ENCODE measurements at regions not wholly inside any gene's neighbourhood (a gene's known extent, or its start where the extent isn't known, plus 50 kb on each side); places are given as distances from the start of the nearest gene placed in this dataset.
"Not testable (repeated sequence)": the region's sequence is repeated elsewhere in the genome, so short reads cannot be mapped to it uniquely, and the experiment has no call there.

DNA sequence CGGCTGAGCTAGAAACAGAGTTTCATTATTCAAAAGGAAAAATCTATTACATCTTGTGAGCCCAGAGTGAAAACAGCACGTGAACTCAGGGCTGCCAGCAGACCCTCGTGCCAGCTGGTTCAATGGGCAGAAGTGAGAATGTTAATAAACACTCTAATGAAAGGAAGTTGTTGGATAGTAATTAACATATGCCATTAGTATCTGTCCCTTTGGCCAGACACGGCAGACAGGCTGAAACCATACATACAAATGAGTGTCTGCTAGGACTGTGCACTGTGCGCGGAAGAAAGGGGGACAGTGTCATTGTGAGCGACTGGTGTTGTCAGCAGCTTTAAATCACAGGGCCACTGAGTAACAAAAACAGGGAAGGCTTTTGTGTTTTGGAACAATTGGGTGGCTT lies 121.9 kb upstream of the TSC22D1 start:
- no peak for DNase-seq

DNA sequence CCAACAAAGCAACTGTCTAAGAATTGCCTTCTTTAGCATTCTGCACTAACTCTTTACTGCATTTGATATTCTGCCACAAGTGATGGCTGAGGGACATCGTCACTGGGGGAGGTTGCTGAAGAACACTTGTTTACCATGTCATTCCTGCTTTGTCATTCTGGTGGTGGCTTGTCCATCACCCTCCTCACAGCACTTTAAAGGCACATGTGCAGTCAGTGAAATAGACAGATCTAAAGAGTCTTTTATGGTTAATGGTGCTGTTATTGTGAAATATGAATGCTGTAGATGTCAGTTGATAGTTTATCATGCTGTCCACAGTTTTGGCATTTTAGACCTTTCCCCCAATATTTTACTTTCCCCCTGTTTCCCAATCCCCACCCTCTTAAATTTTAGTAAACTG lies 120.9 kb upstream of the TSC22D1 start:
- no peak for DNase-seq

DNA sequence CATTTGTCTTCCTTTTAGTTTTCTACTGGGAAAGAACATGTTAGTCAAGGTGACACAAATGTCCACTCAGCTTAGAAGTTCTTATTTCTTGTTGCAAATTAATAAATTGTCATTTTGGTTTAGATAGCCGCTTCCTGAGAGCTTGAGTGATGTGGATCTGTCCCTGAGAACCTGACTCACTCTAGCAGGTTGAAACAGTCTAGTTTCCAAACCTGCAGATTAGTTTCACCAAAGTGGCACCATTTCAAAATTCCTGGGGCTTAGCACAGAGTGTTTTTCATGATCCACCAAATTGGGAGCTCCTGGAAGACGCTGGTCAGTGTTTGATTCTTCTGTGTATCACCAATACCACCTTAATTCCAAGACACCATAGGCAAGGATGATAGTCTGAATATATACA lies 119.4 kb upstream of the TSC22D1 start:
- DNase-seq: no peak

DNA sequence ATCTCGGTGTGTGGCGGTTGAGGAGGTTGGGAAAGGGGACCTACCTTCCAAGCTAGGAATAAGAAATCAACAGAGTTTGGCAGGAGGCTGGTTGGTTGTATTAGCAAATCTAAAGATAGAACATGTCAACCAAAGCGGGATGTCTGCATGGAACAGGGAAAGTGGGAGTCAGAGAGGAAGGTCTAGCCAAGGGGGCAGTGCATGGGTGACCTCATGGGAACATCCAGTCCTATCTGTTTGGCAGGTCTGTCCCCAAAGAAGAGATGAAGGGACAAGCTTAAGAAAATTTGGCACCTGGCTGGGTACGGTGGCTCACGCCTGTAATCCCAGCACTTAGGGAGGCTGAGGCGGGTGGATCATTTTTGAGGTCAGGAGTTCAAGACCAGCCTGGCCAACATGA lies 118.7 kb upstream of the TSC22D1 start:
- no peak for DNase-seq

DNA sequence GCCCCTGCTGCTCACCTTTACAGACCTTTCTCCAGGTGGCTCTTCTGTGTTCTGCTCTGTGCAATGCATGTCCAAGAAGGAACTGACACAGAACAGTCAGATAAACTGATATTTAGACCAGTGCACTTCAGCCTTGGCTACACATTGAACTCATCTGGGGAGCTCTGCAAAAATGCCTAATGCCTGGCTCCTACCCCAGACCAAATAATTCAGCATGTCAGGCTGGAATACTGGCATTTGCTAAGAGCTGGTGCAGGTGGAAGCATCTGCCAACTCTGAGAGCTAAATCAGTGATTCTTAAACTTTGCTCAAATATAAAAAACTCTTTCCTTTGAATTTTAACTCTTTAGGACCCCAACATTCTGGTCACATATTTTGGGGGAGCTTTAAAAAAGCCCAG lies 118.2 kb upstream of the TSC22D1 start:
- no peak for DNase-seq

DNA sequence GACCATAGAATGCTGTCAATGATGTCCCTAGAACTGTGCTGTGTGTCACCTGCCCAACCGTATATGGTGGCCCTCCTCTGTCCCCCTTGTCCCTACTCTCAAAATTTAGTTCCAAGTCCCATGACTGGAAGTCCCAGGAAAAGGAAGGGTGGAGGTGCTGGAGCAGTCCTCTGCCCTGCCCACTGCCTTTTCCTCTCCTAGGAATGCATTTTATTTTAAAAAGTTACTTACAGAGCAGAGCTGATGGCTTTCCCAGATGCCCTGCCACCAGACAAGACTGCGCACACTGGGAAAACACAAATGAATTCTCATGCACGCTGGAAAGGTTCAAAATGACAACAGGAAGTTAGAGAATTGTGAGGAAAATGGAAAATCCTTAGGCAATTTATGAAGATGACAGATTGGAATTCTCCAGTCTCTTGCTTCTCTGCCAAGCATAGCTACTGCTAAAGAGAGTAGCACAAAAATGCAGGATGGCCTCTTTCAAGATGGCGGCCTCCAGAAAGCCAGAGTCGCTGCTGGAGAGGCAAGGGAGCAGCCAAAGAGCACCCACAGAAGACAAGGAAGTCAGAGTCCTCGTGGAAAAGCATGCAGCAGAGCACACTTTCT lies 117.1 kb upstream of the TSC22D1 start:
- no peak for DNase-seq

DNA sequence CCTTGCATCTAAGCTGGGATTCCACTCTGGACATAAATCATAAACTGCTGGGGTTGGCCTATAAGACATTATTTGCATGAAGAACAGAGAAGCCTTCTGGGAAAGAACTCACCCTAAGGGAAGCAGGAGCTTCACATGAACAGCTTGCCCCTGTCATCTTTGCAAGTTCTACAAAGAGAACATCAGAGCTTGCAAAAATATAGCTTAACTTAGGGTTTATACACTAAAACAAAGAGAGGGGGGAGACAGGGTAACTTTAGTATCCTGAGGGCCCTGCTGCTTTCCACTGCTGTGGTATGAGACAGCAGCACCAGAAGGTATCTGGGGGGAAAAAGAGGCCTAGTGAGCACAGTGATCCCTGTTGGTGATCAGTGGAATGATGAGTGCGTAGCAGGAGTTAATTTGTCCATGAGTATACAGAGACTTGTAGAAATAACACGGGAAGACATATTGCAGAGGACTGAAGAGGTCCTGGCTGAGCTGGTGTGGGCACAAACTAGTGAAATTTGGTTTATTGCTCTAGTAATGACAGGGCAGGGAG lies 116.1 kb upstream of the TSC22D1 start:
- DNase-seq: no peak

DNA sequence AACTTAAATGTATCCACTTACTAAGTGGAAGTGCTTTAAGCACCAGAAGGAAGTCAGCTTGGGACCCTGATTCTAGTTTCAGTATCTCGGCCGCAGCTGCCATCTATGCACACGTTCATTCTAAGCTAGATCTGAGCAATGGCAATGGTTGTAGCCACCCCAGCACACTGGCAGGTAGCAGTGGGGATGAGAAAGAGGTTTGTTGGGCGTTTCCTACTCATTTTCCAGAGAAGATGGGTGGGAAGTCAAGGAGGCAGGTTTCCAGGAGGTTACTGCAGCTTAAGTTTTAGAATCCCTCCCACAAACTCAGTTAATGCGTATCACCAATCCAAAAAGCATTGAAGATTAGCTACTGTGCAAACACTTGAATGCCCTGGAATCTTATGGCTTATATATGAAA lies 114.2 kb upstream of the TSC22D1 start:
- no peak for DNase-seq

DNA sequence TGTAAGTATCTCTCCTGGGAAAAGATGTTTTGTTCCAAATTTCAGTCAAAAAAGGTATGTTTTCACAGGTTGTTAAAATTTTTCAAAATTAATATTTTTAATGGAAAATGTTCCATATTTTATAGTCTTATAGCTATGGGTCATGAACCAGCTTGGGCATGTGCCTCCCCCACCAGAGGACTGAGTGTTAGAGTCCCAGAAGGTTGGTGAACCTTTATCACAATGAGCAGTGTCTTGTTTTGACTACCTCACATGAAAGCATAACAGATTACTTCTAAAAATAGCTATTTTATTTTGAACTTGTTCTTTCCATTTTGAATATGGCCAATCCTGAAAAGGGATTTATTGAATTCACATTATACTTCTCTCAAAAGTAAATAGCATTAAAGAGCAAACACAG lies 112.5 kb upstream of the TSC22D1 start:
- DNase-seq: no peak

DNA sequence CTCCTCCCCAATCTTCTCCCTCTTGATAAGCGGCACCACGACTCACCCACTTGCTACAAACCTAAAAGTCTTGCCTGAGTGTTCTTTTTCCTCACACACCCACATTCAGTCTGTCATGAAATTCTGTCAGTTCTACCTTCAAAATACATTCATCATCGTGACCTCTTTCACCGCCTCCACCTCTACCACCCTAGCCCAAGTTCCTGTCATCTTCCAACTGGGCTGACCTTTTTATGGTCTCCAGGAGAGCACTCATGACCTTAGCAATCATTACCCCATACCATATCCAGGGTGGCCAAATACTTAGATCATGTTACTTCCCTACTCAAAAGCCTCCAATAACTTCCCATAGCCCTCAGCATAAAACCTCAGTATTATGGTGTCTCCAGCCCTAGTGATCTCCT lies 110.4 kb upstream of the TSC22D1 start:
- no peak for DNase-seq

DNA sequence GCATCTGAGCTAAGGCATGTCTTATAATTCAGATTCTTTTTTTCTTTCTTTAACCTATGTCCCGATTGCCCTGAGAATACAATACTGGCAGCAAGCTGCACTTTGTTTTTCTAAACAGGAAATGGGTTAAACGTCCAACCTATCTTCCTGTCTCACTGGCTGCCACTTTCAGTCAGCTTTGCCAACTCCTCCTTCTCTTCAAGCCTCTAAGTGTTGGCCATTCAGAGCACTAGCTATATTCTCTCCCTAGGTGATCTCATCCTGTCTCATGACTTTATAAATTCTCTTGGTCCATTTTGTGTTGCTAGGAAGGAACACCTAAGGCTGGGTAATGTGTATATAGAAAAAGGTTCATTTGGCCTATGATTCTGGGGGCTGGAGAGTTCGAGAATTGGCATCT lies 109.5 kb upstream of the TSC22D1 start:
- DNase-seq: no peak

DNA sequence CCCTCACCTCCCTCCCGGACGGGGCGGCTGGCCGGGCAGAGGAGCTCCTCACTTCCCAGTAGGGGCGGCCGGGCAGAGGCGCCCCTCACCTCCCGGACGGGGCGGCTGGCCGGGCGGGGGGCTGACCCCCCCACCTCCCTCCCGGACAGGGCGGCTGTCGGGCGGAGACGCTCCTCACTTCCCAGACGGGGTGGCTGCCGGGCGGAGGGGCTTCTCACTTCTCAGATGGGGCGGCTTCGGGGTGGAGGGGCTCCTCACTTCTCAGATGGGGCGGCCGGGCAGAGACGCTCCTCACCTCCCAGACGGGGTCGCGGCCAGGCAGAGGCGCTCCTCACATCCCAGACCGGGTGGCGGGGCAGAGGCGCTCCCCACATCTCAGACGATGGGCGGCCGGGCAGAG lies 106.3 kb upstream of the TSC22D1 start:
- not testable (repeated sequence) for DNase-seq

DNA sequence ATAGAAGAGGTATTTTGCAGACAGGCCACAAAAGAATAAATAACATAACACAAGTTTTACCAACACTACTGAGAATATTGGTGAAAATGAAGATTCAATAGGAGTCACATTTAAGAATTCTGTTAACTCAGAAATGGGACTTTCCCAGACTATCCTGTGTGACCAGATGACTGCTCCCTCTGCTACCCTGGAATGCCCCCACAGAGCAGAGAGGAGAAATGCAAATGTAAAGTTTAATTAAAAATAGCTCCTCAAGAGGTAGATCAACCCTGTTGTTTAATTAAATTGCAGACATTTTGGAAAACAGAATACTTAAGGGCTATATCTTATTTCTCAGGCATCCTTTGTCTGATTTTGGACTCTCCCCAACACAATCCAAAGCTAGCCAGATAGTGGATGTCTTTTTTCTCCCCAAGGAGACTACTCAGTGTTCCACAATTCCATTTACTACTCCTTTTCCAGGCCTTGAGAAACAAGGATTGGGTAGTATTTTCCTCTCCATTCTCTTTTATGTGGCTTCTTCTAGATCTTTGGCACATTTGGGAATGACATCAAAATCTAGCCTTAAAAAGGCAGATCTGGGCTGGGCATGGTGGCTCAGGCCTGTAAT lies 104.7 kb upstream of the TSC22D1 start:
- no peak for DNase-seq

DNA sequence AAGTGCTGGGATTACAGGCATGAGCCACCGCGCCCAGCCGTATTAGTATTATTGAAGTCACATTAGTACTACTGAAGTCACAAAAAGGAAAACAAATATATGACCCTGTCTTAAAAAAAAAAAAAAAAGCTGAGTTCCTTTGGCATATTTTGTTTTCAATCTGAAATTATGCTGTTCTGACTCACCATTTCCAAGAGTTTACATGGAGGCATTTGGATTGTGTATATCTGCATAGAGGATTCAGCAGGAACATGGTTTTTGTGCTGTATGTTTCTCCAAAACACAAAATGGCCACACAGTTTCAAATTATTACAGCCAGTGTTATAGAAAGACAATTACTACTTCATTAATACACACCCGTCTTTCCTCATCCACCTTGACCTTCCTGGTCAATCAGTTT lies 103.5 kb upstream of the TSC22D1 start:
- DNase-seq: no peak

DNA sequence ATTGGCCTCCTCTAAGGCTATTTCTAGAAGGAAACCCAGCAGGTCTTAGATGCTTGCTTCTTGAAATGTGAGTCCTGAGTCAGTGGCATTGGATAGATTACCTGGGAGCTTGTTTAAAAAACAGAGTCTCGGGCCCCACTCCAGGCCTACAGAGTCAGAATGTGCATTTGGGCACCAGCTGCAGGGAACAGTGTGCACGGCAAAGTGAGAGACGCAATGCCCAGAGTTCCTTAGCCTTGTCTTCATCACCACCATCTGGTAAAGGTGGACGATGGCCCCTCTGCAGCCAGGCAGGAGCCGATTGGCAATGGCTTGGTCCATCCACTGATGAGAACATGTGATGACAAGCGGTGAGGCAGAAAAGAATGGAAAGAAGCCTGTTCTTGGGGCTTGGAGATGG lies 102.1 kb upstream of the TSC22D1 start:
- no peak for DNase-seq

DNA sequence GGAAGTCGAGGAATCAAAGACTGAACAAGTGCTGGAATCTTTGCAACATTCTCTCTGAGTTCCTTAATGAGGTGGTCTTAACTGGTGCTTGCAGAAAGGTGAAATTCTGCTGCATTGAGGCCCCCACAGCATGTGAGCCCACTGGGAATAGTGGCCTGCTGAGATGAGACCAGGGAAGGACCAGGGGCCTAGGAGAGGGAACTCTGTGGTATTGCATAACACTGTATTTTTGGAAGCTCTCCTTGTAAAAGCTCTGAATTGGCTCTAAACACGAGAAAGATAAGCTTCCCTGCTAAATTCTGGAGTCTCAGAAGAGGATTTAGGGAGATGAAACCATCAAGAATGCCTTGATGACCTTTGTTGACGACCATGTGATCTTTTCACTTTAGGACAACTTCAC lies 100.4 kb upstream of the TSC22D1 start:
- DNase-seq: no peak

DNA sequence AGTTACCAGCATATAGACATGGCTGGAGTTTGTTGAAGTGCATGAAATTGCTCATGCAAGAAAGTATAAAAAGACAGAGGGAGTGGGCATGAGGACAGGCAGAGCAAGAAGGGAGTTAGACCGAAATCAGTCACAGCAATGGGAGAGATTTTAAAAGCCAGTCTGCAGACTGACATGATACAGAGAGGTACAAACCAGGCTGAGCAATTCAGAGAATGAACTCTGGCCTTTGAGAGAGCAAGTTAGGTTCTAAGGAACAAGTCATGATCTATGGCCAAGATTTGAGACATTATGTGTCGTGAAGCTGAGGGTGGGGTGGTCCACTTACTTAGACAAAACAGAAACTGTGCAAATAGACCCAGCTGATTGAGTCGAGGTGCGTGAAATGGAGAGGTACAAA lies 93.4 kb upstream of the TSC22D1 start:
- no peak for DNase-seq

DNA sequence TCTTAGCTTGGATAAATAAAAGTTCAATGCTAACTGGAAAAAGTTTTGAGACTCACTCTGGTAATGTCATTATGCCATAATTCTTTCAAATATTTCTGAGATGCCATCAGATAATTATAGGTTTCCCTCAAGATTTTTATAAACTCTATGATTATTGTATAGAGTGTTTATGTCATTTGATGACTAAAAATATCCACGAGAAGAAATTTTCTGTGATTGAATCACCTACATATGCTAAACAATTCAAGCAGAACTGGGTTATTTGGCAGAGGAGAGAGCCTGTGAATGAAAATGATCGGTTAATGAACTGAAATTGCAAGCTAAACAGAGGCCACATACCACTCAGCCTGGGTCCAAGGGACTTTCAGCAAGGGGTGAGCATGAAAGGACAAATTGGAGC lies 92.6 kb upstream of the TSC22D1 start:
- no peak for DNase-seq

DNA sequence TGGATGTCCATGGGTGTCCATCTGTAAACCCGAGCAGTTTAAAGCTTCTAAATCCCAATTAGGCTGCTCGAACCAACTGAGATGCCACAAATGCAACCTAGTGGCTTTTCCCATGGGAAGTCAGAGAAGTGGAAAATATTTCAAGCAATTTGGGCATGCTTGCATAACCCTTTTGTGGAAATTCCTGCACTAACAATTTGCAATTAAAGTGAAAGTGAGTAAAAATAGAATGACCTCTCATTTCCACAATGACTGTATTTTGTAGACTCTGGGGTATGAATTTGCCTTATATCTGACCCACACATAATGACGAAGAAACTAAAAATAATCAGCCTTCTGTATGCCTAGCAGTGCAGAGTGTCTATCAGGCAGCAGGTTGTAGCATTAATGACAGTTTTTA lies 91.8 kb upstream of the TSC22D1 start:
- DNase-seq: no peak

DNA sequence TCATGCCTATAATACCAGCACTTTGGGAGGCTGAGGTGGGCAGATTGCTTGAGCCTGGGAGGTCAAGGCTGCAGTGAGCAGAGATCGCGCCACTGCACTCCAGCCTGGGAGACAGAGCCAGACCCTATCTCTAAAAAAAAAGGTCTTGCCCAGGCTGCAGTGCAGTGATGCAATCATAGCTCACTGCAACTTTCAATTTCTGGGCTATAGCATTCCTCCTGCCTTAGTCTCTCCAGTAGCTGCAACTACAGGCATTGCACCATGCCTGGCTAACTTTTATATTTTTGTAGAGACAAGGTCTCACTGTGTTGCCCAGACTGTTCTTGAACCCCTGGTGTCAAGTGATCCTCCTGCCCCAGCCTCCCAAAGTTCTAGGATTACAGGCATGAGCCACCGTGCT lies 90.4 kb upstream of the TSC22D1 start:
- DNase-seq: not testable (repeated sequence)

DNA sequence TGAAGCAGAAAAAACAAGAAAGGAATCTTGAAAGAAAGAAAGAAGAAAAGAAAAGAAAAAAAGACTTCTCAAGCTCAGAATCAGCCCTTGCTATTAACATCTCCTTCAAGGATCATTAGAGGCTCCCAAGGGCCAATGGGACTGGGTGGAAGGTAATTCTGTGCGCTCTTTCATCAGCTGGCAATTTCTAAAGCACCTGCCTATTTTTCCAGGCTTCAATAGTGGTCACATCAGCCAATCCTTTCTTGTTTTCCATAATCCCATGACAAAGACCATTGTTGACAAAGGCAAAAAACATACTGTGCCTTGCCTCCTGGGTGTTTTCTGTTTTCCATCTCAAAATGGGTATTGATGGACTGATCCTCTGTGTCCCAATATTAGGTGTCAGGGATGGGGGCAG lies 88.2 kb upstream of the TSC22D1 start:
- DNase-seq: no peak

DNA sequence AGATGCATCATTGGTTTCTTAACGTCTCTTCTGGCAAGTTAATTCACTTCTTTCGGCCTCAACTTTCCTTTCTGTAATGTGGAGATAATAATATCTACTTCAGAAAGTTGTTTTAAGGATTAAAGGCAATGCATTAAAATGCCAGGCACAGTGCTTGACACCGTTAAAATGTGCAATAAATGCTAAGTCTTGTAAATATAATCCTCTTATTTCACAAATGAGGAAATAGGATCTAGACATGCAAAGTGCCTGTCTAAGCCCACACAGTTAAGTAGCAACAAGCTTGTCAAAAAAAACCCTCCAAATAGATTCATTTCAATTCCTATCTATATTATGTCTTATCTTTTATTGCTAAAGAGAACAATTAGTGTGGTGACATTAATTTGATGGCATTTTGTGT lies 86.4 kb upstream of the TSC22D1 start:
- no peak for DNase-seq

DNA sequence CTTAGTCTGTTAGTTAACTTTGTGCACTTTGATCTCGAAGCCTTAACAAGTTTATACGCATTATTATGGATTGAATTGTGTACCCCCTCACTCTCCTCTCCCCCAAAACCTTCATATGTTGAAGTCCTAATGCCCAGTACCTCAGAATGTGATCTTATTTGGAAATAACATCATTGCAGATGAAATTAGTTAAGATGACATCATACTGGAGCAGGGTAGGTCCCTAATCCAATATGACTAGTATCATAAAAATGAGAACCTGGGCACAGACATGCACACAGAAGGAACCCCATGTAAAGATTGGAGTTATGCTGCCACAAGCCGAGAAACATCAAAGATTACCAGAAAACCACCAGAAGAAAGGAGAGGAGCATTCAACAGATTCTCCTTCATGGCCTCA lies 85.8 kb upstream of the TSC22D1 start:
- DNase-seq: no peak

DNA sequence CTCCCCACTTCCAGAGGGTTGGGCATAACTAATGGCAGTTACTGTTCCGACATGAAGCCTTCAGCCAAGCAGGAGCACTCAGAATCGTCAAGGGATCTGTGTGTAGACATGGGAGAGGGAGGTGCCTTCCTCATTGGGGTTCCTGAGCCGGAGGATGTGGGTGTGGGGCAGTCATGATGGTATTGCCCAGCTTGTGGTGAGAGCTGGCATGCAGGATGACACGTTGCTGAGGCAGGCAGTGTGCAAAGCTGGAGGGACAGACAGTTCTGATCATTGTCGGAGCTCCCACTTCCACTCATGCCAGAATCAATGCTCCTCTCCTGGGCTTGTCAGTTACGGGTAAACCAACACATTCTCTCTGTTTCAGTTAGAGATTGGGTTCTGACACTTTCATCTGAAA lies 83.9 kb upstream of the TSC22D1 start:
- DNase-seq: no peak

DNA sequence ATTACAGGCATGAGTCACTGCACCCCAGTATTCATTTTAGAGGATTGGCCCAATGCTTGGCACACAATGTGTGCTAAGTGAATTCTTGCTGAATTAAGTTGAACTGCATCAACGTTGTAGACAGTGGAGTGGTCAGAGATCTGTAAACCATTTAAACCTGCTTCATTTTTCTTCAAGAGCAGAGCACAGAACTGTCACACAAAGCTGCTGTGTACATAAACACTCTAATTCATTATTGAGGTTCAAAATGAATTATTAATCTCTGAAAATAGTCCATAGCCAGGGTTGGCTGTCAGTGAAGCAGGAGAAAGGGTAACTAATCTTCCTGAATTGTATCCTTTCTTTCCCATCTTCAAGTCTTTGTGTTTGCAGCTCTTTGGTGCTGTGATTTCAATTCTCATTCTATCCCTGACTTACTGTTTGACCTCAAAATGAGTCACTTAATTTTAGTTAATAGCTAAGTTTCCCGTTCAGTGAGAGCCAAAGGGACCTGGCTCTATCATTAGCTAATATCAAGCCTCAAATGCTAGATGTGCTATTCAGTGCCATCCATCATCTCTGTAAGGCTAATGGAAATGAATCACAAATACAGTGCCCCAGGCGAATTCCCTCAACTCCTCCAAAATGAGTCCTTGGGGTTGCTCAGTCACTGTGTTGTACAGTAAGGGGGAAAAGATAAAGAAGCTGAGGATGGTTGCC lies 77.0 kb upstream of the TSC22D1 start:
- DNase-seq: no peak

Measured in DMS79 (cell line).